ENCODE measurements at regions not wholly inside any gene's neighbourhood (a gene's known extent, or its start where the extent isn't known, plus 50 kb on each side); places are given as distances from the start of the nearest gene placed in this dataset.

DNA sequence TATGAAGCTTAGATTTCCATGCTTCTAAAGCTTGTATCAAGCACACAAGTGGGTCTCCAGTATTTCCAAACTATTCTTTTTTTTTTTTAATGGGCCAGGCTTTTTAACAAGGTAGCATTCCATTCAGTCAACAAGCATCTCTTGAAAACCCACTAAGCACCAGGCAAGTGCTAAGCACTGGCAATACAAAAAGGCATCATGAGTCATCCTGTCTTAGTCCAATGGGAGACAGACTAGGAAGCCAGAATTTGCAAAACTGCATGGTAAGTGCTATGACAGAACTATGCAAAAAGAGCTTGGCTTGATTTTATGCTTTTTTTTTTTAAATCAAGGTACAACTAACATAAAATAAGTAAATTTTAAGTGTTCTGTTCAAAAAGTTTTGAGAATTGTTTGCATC lies 109.3 kb upstream of the DST start:
- TF ChIP-seq CTCF (IDR thresholded peaks at IDR 0.05; ENCODE audit: low read length) = no peak
- TF ChIP-seq EZH2 (IDR thresholded peaks at IDR 0.05; ENCODE audit: borderline replicate concordance, low read length) = no peak

All from OCI-LY1 (cell line).